NCI-H524 (cell line): ENCODE measurements at regions not wholly inside any gene's neighbourhood (a gene's known extent, or its start where the extent isn't known, plus 50 kb on each side); places are given as distances from the start of the nearest gene placed in this dataset.

Experiments used
- DNase-seq, 2 experiments: peaks; one replicate each; lab custom pipeline; 2025; lab: John Stamatoyannopoulos, UW

GRCh38 chr15:95247071-95247984, 1016.0 kb downstream of the MCTP2 start:
- no peak for DNase-seq

DNA sequence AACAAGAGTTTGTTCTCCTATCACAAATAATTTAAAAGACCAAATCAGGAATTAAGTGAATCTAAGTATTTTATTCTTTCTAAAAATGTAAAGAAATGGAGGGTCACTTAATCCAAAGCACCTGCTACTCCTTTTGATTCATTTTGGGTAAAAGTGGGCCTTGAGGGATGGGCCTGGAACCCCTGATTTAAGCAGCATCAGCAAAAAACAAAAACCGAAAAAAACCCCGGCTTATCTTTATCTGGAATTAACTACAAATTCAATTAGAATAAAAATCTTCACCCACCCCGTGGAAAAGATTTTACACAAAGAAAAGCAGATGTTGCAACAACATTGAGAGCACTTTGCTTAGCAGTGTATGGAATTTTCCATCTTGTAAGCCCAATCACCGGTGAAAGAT, 1018.2 kb downstream of the MCTP2 start:
- DNase-seq, result no peak

GRCh38 chr15:95252404-95252803, 1021.0 kb downstream of the MCTP2 start:
- no peak for DNase-seq

GRCh38 chr15:95254263-95254662, 1022.9 kb downstream of the MCTP2 start:
- DNase-seq, result no peak

- DNase-seq, result peak; percentile 59 to 82
Measured at GRCh38 chr15:95259513-95259912, 1028.2 kb downstream of the MCTP2 start.

DNA sequence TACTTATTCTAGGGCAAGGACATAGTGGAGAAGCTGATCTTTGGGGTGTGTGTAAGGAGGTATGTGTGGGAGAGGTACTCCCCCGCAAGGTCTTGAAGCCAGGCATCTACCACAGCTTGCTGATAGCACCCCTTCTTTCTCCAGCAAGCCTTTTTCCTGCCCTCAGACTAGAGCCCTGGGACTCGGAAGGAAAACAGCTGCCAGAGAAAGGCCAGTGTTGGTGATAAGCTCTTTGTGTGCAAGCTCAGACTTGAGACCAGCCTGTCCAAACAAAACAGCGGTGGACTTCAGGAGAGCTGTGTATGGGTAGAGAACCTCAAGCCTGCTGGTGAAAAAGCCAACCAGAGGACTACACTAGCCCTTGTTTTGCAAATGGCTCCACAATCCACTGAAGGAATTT, 1028.6 kb downstream of the MCTP2 start:
- no peak for DNase-seq

DNA sequence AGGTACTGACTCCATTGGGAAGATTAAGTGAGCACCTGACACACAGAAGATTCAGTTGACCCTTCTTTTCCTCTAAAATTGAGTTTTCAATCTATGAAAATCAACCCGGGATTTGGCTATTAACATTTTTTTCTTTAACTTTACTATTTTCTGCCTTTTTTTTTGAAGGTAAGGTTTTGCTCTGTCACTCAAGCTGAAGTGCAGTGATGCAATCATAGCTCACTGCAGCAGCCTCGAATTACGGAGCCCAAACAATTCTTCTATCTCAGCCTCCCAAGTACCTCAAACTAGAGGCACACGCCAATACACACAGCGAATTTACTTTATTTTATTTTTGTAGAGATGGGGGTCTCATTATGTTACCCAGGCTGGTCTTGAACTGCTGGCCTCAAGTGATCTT, 1029.5 kb downstream of the MCTP2 start:
- no peak for DNase-seq

DNA sequence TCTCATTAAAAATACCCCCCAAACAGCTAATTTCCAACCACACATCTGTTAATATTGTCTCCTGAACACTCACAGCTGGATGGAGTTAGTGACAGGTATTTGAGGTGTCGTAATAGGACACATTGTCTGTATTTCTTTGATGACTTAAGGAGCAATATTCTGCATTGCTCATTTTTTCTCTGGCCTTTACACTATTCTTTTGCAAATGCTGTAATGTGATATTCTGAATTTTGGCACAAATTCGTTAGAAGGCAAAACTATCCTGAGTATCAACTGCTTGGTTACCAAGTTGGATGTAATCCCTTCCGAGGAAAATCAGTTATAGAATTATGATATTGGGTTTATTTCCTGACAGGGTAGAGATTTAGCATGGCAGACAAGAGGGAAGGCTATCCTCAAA, 1030.2 kb downstream of the MCTP2 start:
- DNase-seq, result no peak

DNA sequence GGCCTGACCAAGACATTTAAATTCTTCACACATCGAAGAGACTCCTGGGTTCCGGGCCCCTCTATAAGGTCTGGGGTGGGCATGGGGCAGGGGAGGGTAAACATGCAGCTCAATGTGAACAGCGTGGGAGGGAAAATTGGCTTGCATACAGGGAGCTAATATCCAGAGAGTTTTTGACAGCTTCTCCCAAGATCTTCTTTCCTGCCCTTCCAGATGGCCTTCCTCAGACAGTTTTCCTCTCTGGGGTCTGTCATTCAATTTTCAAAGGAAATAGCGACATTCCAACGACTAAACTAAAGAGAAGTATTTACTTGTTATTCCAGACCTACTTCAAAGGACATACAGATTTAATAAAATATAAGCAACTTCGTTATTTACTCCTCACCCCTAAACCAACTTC, 1030.6 kb downstream of the MCTP2 start:
- no peak for DNase-seq

- no peak for DNase-seq
Measured at GRCh38 chr15:95262866-95263564, 1031.7 kb downstream of the MCTP2 start.

- no peak for DNase-seq
Measured at GRCh38 chr15:95263751-95264150, 1032.4 kb downstream of the MCTP2 start.

- no peak for DNase-seq
Measured at GRCh38 chr15:95265419-95265997, 1034.1 kb downstream of the MCTP2 start.

- DNase-seq, result no peak
Measured at GRCh38 chr15:95266451-95267061, 1035.2 kb downstream of the MCTP2 start.

GRCh38 chr15:95267481-95267880, 1036.1 kb downstream of the MCTP2 start:
- DNase-seq, result no peak

DNA sequence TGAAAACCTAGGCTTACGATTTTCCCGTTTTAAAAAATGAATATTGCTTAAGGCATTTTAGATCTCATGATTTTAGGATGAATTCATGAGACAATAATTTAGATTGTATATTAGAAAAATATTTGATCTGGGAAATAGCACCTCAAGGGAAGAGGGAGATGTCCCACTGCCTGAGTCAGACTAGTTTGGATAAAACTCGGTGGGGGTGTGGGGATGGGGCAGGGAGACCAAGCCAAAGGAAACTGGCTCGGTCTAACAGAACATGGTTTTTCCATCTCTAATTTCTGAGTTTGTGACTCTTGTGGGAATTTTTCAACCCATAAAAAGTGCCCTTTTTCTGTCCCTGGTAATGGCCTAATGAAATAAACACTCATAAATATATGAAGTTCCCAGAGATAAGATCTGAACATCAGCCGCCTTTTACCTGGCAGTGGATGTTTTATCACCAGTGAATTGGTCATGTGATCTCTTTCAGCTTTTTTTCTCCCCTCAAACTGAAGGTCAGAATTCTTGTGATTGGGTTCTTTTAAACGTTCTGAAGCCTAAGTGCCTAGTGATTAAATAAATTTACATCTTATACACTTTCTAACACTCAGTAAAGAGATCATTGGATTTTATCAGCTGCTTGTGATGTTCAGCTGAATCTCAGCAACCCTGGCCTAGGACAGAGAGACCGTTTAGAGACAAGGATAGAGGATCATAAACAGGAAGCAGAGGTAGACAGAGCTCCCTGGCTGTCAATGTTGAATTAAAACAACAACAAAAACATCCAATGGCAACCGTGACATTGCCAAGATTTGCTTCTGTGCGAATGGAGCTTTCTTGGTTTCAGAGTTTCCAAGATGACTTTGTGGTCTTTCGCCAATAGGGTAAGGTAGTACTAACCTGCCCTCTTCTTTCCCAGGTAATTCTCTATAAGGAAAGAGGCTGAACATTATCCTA, 1038.2 kb downstream of the MCTP2 start:
- DNase-seq, result no peak

DNA sequence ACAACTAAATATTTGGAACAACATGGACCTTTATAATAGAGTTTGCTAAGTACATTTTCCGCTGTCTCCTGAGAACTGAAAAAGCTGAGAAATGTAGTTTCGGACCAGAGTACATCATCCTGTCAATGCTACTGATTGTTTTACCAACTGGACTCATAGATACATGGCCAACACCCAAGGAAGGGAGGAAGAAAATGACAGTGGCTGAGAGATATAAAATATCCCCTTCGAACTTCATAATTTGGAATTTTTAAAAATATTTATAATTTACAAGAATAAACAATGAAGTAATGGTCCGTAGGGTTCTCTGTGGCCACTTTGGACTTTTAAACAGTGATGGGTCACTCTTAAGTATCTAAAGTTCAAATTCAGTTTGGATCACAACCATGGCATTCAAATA, 1042.7 kb downstream of the MCTP2 start:
- no peak for DNase-seq

DNA sequence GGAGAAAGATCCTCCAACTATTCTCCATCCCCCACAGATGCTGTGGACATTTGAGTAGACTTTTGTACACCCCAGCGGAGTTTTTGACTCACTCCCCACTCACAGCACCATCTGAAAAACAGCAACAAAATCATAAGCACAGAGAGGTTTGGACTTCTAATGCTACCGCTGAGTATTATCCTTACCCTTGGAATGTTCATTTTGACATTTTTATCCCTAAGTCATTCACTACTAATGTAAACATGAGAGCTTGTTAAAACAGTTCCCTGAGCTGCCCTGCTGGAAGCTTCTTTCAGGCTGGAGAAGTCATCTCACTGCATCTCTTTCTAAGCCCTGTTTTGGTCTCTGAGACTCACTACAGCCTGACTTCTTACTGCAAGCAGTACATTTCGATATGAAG, 1045.9 kb downstream of the MCTP2 start:
- no peak for DNase-seq

DNA sequence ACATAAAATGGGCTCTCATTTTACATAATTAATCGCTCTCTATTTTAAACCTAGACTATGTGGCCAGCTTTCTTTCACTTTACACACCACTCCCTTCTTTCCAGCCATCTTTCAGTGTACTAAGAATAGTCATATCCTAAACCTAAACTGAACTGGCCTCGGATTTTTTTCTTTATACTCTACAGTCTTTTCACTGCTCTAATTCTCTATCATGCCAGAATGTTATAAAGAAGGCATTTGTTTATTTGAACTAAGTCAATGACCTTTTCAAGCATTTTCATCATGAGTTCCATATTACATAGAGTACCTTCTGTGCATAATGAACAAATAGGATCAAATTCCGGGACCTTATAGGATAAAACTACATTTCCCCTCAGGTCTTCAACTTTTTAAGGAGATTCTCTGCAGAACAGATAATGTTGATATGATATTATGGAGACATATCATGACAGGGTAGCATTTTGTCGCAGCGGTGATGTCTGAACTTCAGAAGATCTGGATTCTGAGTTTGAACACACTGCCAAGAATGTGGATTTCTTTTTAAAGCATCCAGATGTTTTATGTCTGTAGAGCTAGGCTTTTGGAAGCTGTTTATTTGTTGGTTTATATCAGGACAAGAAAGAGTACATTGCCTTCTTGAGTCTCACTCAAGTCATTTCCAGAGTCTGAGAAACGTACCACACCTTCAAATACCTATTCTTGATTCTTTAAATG, 1047.3 kb downstream of the MCTP2 start:
- no peak for DNase-seq

DNA sequence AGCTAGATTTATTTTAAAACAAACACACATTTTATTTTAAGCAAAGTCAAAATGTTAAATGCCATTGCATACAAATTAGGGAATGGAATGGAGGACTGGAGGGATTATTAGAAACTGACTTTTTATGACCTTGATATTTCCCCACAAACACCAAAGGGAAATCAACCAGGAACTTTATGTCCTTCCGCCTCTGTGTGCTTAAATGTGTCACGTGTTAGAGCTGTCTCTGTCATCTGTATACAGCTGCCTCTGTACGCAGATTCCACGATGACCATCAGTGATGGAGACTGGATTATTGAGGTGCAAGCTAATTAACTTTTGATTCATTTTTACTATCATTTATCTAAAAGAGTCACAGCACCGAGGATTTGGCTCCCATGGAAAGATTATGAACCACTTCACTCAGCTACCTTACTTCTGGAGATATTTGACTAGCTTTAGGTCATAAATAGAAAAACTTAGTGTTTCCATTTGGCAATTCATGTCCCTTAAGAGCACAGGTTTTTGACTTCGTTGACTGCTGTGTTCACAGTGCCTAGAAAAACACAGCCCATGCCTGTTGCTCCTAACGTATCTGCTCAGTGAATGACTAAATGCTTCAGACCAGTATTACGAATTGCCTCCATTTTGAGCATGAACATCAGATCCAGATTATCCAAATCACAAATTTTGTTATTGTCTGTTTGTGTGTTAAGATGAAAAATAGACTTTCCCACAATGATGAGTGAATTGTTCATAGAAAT, 1048.1 kb downstream of the MCTP2 start:
- DNase-seq, result no peak

- DNase-seq, result no peak
Measured at GRCh38 chr15:95280711-95281110, 1049.3 kb downstream of the MCTP2 start.
